Caco-2 (cell line): ENCODE measurements at regions not wholly inside any gene's neighbourhood (a gene's known extent, or its start where the extent isn't known, plus 50 kb on each side); places are given as distances from the start of the nearest gene placed in this dataset.
A peak's percentile ranks its signal among the peaks of the same experiment; 100 is the strongest.

Experiments
- BruUV-seq: library from RNA; stranded (reverse); fragments of 400-500 nt; replicated peaks from 2 replicates; lab custom pipeline; 2021; lab: Mats Ljungman, UMichigan
- CTCF ChIA-PET: fragments of 300-600 bp; sonication (Branson Sonifier 250); formaldehyde crosslinking; loops from one replicate; lab custom pipeline; 2022; ENCODE audit warnings: antibody characterized with exemption; lab: Charles Lee
- POLR2A ChIA-PET: fragments of 300-600 bp; sonication (Branson Sonifier 250); formaldehyde crosslinking; loops from one replicate; lab custom pipeline; 2022; ENCODE audit warnings: antibody characterized with exemption; lab: Charles Lee
- DNase-seq, 2 experiments: peaks; one replicate each; pipeline versions ENCODE4 v3.0.0 to v3.0.0-alpha.2; 2020 to 2022
- H3K27me3 ChIP-seq: replicated peaks from 2 replicates; pipeline ENCODE4 v1.6.0; 2011; ENCODE audit warnings: low read length; ENCODE audit not compliant: control insufficient read depth, insufficient read depth
- H3K36me3 ChIP-seq: 2 replicates; pipeline ENCODE4 v1.5.1; 2011; ENCODE audit warnings: low read length; ENCODE audit not compliant: control insufficient read depth, insufficient read depth
- H3K4me1 ChIP-seq: fragments of 250-450 bp; sonication (Bioruptor Pico); 2 replicates; pipeline ENCODE4 v1.5.1; 2020; ENCODE audit warnings: mild to moderate bottlenecking
- H3K4me3 ChIP-seq: 2 replicates; pipeline ENCODE4 v1.5.1; 2011; ENCODE audit warnings: low read depth, mild to moderate bottlenecking, control low read depth, low read length
- H3K9me3 ChIP-seq: fragments of 250-450 bp; sonication (Bioruptor Pico); 2 replicates; pipeline ENCODE4 v1.5.1; 2020; ENCODE audit warnings: mild to moderate bottlenecking, moderate library complexity
- H3K27ac Mint-ChIP-seq: one replicate; pipeline ENCODE4 v1.8.0; 2022; ENCODE audit warnings: mixed read lengths; ENCODE audit not compliant: unreplicated experiment
- H3K27me3 Mint-ChIP-seq: one replicate; pipeline ENCODE4 v1.8.0; 2022; ENCODE audit warnings: mixed read lengths; ENCODE audit not compliant: insufficient read depth, unreplicated experiment
- H3K36me3 Mint-ChIP-seq: one replicate; pipeline ENCODE4 v1.8.0; 2022; ENCODE audit warnings: mild to moderate bottlenecking, mixed read lengths; ENCODE audit not compliant: insufficient read depth, unreplicated experiment
- H3K4me1 Mint-ChIP-seq: one replicate; pipeline ENCODE4 v1.8.0; 2022; ENCODE audit warnings: low read depth, mixed read lengths; ENCODE audit not compliant: unreplicated experiment
- H3K4me3 Mint-ChIP-seq: one replicate; pipeline ENCODE4 v1.8.0; 2022; ENCODE audit warnings: mild to moderate bottlenecking, moderate library complexity, mixed read lengths; ENCODE audit not compliant: unreplicated experiment
- H3K9me3 Mint-ChIP-seq: one replicate; pipeline ENCODE4 v1.8.0; 2022; ENCODE audit warnings: mixed read lengths; ENCODE audit not compliant: unreplicated experiment
- intact Hi-C: fragments of 100-400 bp; cut with micrococcal nuclease; formaldehyde crosslinking; loops from one replicate; pipeline ENCODE4 v1.10.0; 2022; ENCODE audit not compliant: unreplicated experiment
- TF ChIP-seq, protein P1 (sequence below), 2 experiments: fragments of 200-600 bp in 1 of 2; IDR thresholded peaks; 1 replicate in 1 of 2; 2 replicates in 1 of 2; pipeline versions ENCODE4 v1.5.1 to v1.8.0; 2011 to 2022; ENCODE audit warnings: antibody characterized with exemption in 1 of 2, control low read depth in 1 of 2, inconsistent platforms in 1 of 2, low read depth in 1 of 2, low read length in 1 of 2, mild to moderate bottlenecking in 1 of 2, moderate library complexity in 1 of 2; ENCODE audit not compliant: insufficient read depth in 1 of 2, severe bottlenecking in 1 of 2, unreplicated experiment in 1 of 2

DNA sequence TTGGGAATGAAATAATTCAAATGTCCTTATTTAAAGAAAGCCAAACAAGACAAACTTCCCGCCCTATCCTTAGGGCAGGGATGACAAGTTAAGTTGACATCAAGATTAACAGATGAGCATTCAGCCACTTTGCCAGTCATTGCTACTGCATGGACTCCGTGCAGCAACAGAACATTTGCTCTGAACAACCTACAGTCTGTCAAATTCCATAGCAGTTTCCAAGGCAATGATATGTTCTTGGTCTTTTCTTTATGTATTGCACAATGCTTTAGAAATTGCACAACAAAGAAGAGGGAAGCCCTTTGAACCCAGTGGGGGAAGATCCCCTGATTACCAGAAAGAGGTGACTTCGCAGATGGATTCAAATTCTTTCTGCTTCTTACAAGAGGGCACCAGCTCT, 269.8 kb downstream of the BCAT1 start:
- H3K27ac Mint-ChIP-seq = peak overlapping the region; percentile 76
- TF ChIP-seq, protein P1, sequence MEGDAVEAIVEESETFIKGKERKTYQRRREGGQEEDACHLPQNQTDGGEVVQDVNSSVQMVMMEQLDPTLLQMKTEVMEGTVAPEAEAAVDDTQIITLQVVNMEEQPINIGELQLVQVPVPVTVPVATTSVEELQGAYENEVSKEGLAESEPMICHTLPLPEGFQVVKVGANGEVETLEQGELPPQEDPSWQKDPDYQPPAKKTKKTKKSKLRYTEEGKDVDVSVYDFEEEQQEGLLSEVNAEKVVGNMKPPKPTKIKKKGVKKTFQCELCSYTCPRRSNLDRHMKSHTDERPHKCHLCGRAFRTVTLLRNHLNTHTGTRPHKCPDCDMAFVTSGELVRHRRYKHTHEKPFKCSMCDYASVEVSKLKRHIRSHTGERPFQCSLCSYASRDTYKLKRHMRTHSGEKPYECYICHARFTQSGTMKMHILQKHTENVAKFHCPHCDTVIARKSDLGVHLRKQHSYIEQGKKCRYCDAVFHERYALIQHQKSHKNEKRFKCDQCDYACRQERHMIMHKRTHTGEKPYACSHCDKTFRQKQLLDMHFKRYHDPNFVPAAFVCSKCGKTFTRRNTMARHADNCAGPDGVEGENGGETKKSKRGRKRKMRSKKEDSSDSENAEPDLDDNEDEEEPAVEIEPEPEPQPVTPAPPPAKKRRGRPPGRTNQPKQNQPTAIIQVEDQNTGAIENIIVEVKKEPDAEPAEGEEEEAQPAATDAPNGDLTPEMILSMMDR (IDR thresholded peaks at IDR 0.05; ENCODE audit: insufficient read depth in 1 of 2, low read depth in 1 of 2, low read length in 1 of 2, severe bottlenecking in 1 of 2, unreplicated experiment in 1 of 2) = no peak
- no peak overlapping the region for H3K4me3 ChIP-seq
- intact Hi-C loops = loop anchor here (2.0 kb wide), 1 partner anchor 76 kb away; no protein-coding TSS in a partner anchor
- ChIA-PET POLR2A (no interaction called here), CTCF (no interaction called here)
- no peaks in the 10 kb centered on the region for H3K36me3 ChIP-seq
- H3K9me3 Mint-ChIP-seq = peaks cover 20% of the 10 kb centered on the region
- 0 out of 2 replicates have a peak, but pooled peaks cover 10% of the 10 kb centered on the region for H3K9me3 ChIP-seq
- H3K4me3 Mint-ChIP-seq = no peak overlapping the region
- H3K4me1 Mint-ChIP-seq = peaks cover 33% of the 10 kb centered on the region
- BruUV-seq = no TSS peak
- H3K4me1 ChIP-seq = peaks cover 25% of the 10 kb centered on the region
- H3K36me3 Mint-ChIP-seq = peaks cover 4% of the 10 kb centered on the region
- peak in 1 of 2 experiments; percentile 71 for DNase-seq
- no peaks in the 10 kb centered on the region for H3K27me3 Mint-ChIP-seq
- no peaks in the 10 kb centered on the region for H3K27me3 ChIP-seq

DNA sequence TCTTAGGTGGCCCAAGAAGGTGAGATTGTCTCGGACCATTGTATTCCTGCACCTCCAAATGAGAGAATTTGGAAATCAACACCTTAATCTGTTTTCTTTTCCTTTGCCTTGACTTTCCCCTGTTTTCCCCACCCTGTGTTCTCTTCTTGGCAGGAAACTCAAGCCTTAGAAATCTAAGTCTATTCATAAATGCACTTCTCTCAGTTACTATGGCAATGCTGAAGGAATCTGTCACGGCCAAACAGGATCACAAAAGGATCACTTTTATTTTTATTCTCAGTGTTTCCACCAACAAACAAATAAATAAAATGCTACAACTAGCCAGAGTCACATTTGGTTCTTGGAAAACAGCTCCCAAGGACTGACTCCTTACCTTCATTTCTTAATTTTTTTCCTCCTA, 270.5 kb downstream of the BCAT1 start:
- no TSS peak for BruUV-seq
- H3K36me3 ChIP-seq = no peaks in the 10 kb centered on the region

DNA sequence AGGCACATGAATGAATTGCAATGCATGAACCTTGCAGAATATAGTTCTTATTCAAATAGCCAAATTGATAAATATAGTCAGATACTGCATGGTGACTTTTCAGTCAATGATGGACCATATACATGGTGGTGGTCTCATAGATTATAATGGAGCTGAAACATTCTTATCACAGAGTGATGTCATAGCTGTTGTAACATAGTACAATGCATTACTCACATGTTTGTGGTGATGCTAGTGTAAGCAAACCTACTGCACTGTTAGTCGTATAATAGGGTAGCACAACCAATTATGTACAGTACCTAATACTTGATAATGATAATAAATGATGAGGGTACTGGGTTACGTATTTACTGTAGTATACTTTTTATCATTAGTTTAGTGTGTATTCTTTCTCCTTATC, 280.3 kb downstream of the BCAT1 start:
- no peak overlapping the region for H3K4me3 Mint-ChIP-seq
- TF ChIP-seq, protein P1 (IDR thresholded peaks at IDR 0.05; ENCODE audit: insufficient read depth in 1 of 2, low read depth in 1 of 2, low read length in 1 of 2, severe bottlenecking in 1 of 2, unreplicated experiment in 1 of 2) = no peak
- H3K36me3 Mint-ChIP-seq = no peaks in the 10 kb centered on the region
- DNase-seq = no peak
- no peaks in the 10 kb centered on the region for H3K27me3 Mint-ChIP-seq
- peaks cover 6% of the 10 kb centered on the region for H3K4me1 Mint-ChIP-seq
- POLR2A ChIA-PET = no interaction called here
- CTCF ChIA-PET = no interaction called here
- H3K9me3 ChIP-seq = 0 out of 2 replicates have a peak, but pooled peaks cover 4% of the 10 kb centered on the region
- no peaks in the 10 kb centered on the region for H3K36me3 ChIP-seq
- H3K4me3 ChIP-seq = no peak overlapping the region
- no peak overlapping the region for H3K27ac Mint-ChIP-seq
- no peaks in the 10 kb centered on the region for H3K27me3 ChIP-seq
- intact Hi-C loops = no loop called here
- peaks cover 22% of the 10 kb centered on the region for H3K9me3 Mint-ChIP-seq
- no peaks in the 10 kb centered on the region for H3K4me1 ChIP-seq
- no TSS peak for BruUV-seq

More for the DNA sequence above, 270.5 kb downstream of the BCAT1 start:
- DNase-seq = no peak
- no peaks in the 10 kb centered on the region for H3K27me3 ChIP-seq
- Mint-ChIP-seq H3K27me3 (no peaks in the 10 kb centered on the region), H3K9me3 (peaks cover 20% of the 10 kb centered on the region), H3K27ac (peak overlapping the region; percentile 76), H3K4me1 (peaks cover 33% of the 10 kb centered on the region), H3K4me3 (no peak overlapping the region), H3K36me3 (peaks cover 4% of the 10 kb centered on the region)
- 0 out of 2 replicates have a peak, but pooled peaks cover 10% of the 10 kb centered on the region for H3K9me3 ChIP-seq
- H3K4me1 ChIP-seq = peaks cover 25% of the 10 kb centered on the region
- TF ChIP-seq, protein P1 (IDR thresholded peaks at IDR 0.05; ENCODE audit: insufficient read depth in 1 of 2, low read depth in 1 of 2, low read length in 1 of 2, severe bottlenecking in 1 of 2, unreplicated experiment in 1 of 2) = no peak
- no peak overlapping the region for H3K4me3 ChIP-seq
- ChIA-PET CTCF (no interaction called here), POLR2A (no interaction called here)
- intact Hi-C loops = loop anchor here (2.0 kb wide), 1 partner anchor 76 kb away; no protein-coding TSS in a partner anchor
